ENCODE measurements at regions not wholly inside any gene's neighbourhood (a gene's known extent, or its start where the extent isn't known, plus 50 kb on each side); places are given as distances from the start of the nearest gene placed in this dataset.

DNA sequence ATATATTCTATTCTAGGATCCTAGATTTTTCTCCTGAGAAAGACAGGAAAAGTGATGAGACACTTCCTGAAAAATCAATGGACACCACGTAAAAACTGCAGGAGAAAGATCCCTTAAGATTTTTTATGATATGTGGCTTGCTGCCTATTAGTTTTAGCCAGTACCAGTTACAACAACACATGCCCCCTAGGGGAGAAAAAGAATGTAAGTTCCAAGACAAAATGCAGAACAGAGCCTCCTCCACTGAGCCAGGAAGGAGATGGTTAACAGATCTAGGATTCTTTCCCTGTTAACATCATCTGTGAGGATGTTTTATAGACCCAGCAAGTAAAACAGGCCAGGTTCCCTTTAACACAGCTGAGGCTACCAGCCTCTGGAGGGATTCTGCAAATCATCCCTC is 574.7 kb downstream of the TLE4 start:
- TF ChIP-seq, protein P1, sequence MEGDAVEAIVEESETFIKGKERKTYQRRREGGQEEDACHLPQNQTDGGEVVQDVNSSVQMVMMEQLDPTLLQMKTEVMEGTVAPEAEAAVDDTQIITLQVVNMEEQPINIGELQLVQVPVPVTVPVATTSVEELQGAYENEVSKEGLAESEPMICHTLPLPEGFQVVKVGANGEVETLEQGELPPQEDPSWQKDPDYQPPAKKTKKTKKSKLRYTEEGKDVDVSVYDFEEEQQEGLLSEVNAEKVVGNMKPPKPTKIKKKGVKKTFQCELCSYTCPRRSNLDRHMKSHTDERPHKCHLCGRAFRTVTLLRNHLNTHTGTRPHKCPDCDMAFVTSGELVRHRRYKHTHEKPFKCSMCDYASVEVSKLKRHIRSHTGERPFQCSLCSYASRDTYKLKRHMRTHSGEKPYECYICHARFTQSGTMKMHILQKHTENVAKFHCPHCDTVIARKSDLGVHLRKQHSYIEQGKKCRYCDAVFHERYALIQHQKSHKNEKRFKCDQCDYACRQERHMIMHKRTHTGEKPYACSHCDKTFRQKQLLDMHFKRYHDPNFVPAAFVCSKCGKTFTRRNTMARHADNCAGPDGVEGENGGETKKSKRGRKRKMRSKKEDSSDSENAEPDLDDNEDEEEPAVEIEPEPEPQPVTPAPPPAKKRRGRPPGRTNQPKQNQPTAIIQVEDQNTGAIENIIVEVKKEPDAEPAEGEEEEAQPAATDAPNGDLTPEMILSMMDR (IDR thresholded peaks at IDR 0.05), result no peak
- TF ChIP-seq POLR2AphosphoS5 (IDR thresholded peaks at IDR 0.05), result no peak
